Gastrocnemius medialis (tissue), 4 donors: ENCODE measurements at regions not wholly inside any gene's neighbourhood (a gene's known extent, or its start where the extent isn't known, plus 50 kb on each side); places are given as distances from the start of the nearest gene placed in this dataset.

ENCODE experiments used
- ATAC-seq, 2 donors: fragments of 150-250 bp; one replicate each; pipeline ENCODE4 v1.9.1; 2016
- DNase-seq, 2 donors: peaks; one replicate each; pipeline ENCODE4 v3.0.0-alpha.2; 2019
- H3K27ac ChIP-seq, 4 donors: fragments of 200-600 bp; sonication (generic); 1 replicate in 1 of 4; 2 replicates in 3 of 4; pipeline ENCODE4 v1.5.1; 2016 to 2018; ENCODE audit warnings: mild to moderate bottlenecking in 2 of 4, moderate library complexity in 1 of 4
- H3K27me3 ChIP-seq, 3 donors: fragments of 200-600 bp; sonication (generic) in 2 of 3; 1 replicate in 1 of 3; 2 replicates in 2 of 3; pipeline versions ENCODE4 v1.5.1 to v1.6.0; 2016 to 2019; ENCODE audit warnings: mild to moderate bottlenecking in 1 of 3, moderate library complexity in 1 of 3
- H3K36me3 ChIP-seq, 2 donors: fragments of 200-600 bp; sonication (generic) in 1 of 2; one replicate each; pipeline ENCODE4 v1.5.1; 2017 to 2018
- H3K4me1 ChIP-seq, 2 donors: fragments of 200-600 bp; sonication (generic) in 1 of 2; one replicate each; pipeline ENCODE4 v1.5.1; 2016 to 2017; ENCODE audit warnings: mild to moderate bottlenecking in 2 of 2
- H3K4me3 ChIP-seq, 4 donors: fragments of 200-600 bp; sonication (generic) in 3 of 4; 1 replicate in 1 of 4; 2 replicates in 3 of 4; pipeline ENCODE4 v1.5.1; 2016 to 2019; ENCODE audit warnings: mild to moderate bottlenecking in 2 of 4
- H3K9me3 ChIP-seq, 3 donors: fragments of 200-600 bp; sonication (generic) in 2 of 3; 1 replicate in 1 of 3; 2 replicates in 2 of 3; pipeline ENCODE4 v1.5.1; 2016 to 2019
- CTCF ChIP-seq, 5 experiments: fragments of 450-650 bp in 3 of 5; fragments of 200-600 bp in 2 of 5; sonication (generic) in 2 of 5; IDR thresholded peaks in 4 of 5; conservative IDR thresholded peaks in 1 of 5; 1 replicate in 4 of 5; 2 replicates in 1 of 5; pipeline ENCODE4 v1.5.1; 2016 to 2019; ENCODE audit warnings: antibody characterized with exemption in 5 of 5, mild to moderate bottlenecking in 3 of 5, moderate library complexity in 3 of 5
- POLR2A ChIP-seq, 2 donors: fragments of 450-650 bp; IDR thresholded peaks; one replicate each; pipeline ENCODE4 v1.6.1; 2017; ENCODE audit warnings: antibody characterized with exemption in 2 of 2, mild to moderate bottlenecking in 2 of 2, moderate library complexity in 2 of 2
- in situ Hi-C, 4 donors: fragments of 200-750 bp; cut with MboI; loops; one replicate each; pipeline versions ENCODE4 v1.15.0 to v1.8.0; 2017; ENCODE audit warnings: low sequenced_read_pairs in 4 of 4
- intact Hi-C: fragments of 100-400 bp; cut with DNase I; formaldehyde crosslinking; loops from one replicate; pipeline ENCODE4 v1.15.1; 2023; ENCODE audit warnings: low total_unique reads

- TF ChIP-seq POLR2A (IDR thresholded peaks at IDR 0.05) (no peak), CTCF (IDR thresholded peaks at IDR 0.05 in 4 of 5, conservative IDR thresholded peaks at IDR 0.05 in 1 of 5) (no peak)
- in situ Hi-C loops: no loop called here
- Histone ChIP-seq H3K27ac (no peak overlapping the region), H3K27me3 (no peaks in the 10 kb centered on the region), H3K4me3 (no peak overlapping the region), H3K9me3 (peaks cover 0 to 2% (median 0%) of the 10 kb centered on the region in 3 donors), H3K36me3 (no peaks in the 10 kb centered on the region), H3K4me1 (no peaks in the 10 kb centered on the region)
- no peak for ATAC-seq
- intact Hi-C loops: no loop called here
- no peak for DNase-seq
Observed at GRCh38 chr5:74116984-74117383, 491.0 kb downstream of the ARHGEF28 start.

- no peak for TF ChIP-seq POLR2A (IDR thresholded peaks at IDR 0.05)
- no peak for TF ChIP-seq CTCF (IDR thresholded peaks at IDR 0.05 in 4 of 5, conservative IDR thresholded peaks at IDR 0.05 in 1 of 5)
- in situ Hi-C loops: no loop called here
- no peak for ATAC-seq
- Histone ChIP-seq H3K27me3 (no peaks in the 10 kb centered on the region), H3K9me3 (peaks cover 0 to 2% (median 0%) of the 10 kb centered on the region in 3 donors), H3K4me3 (no peak overlapping the region), H3K36me3 (no peaks in the 10 kb centered on the region), H3K27ac (no peak overlapping the region), H3K4me1 (no peaks in the 10 kb centered on the region)
- intact Hi-C loops: no loop called here
- no peak for DNase-seq
Observed at GRCh38 chr5:74116266-74116665, 490.3 kb downstream of the ARHGEF28 start.

- Histone ChIP-seq H3K27ac (no peak overlapping the region), H3K9me3 (peaks cover 0 to 2% (median 0%) of the 10 kb centered on the region in 3 donors), H3K27me3 (no peaks in the 10 kb centered on the region), H3K4me1 (no peaks in the 10 kb centered on the region), H3K4me3 (no peak overlapping the region), H3K36me3 (no peaks in the 10 kb centered on the region)
- in situ Hi-C loops: no loop called here
- no peak for ATAC-seq
- TF ChIP-seq CTCF (IDR thresholded peaks at IDR 0.05 in 4 of 5, conservative IDR thresholded peaks at IDR 0.05 in 1 of 5): no peak
- no peak for TF ChIP-seq POLR2A (IDR thresholded peaks at IDR 0.05)
- DNase-seq: no peak
- intact Hi-C loops: no loop called here
Observed at GRCh38 chr5:74113927-74114326, 487.9 kb downstream of the ARHGEF28 start.

- H3K4me3 ChIP-seq: no peak overlapping the region
- ATAC-seq (no peak), DNase-seq (no peak)
- in situ Hi-C loops (no loop called here), intact Hi-C loops (no loop called here)
- no peaks in the 10 kb centered on the region for H3K4me1 ChIP-seq
- no peak overlapping the region for H3K27ac ChIP-seq
- TF ChIP-seq POLR2A (IDR thresholded peaks at IDR 0.05) (no peak), CTCF (IDR thresholded peaks at IDR 0.05 in 4 of 5, conservative IDR thresholded peaks at IDR 0.05 in 1 of 5) (no peak)
- H3K9me3 ChIP-seq: no peaks in the 10 kb centered on the region
- no peaks in the 10 kb centered on the region for H3K27me3 ChIP-seq
- no peaks in the 10 kb centered on the region for H3K36me3 ChIP-seq
Observed at GRCh38 chr5:74113196-74113540, 487.2 kb downstream of the ARHGEF28 start.
